ENCODE measurements at regions not wholly inside any gene's neighbourhood (a gene's known extent, or its start where the extent isn't known, plus 50 kb on each side); places are given as distances from the start of the nearest gene placed in this dataset.

- H3K27me3 Mint-ChIP-seq (ENCODE audit: low read depth), result peaks cover 3% of the 10 kb centered on the region
- peaks cover 8% of the 10 kb centered on the region for H3K9me3 Mint-ChIP-seq
- TF ChIP-seq, protein P1, sequence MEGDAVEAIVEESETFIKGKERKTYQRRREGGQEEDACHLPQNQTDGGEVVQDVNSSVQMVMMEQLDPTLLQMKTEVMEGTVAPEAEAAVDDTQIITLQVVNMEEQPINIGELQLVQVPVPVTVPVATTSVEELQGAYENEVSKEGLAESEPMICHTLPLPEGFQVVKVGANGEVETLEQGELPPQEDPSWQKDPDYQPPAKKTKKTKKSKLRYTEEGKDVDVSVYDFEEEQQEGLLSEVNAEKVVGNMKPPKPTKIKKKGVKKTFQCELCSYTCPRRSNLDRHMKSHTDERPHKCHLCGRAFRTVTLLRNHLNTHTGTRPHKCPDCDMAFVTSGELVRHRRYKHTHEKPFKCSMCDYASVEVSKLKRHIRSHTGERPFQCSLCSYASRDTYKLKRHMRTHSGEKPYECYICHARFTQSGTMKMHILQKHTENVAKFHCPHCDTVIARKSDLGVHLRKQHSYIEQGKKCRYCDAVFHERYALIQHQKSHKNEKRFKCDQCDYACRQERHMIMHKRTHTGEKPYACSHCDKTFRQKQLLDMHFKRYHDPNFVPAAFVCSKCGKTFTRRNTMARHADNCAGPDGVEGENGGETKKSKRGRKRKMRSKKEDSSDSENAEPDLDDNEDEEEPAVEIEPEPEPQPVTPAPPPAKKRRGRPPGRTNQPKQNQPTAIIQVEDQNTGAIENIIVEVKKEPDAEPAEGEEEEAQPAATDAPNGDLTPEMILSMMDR (conservative IDR thresholded peaks at IDR 0.05), result no peak
- H3K36me3 Mint-ChIP-seq (ENCODE audit: low read depth), result peaks cover 3% of the 10 kb centered on the region
- no peak overlapping the region for H3K27ac Mint-ChIP-seq (ENCODE audit: unreplicated experiment)
- H3K4me3 Mint-ChIP-seq, result no peak overlapping the region
- no peak for DNase-seq (ENCODE audit: low read depth, low spot score)
- H3K4me1 Mint-ChIP-seq, result no peaks in the 10 kb centered on the region
These were observed 334.8 kb downstream of the DRD1 start for GRCh38 chr5:175109058-175109755.

- no peak overlapping the region for H3K27ac Mint-ChIP-seq (ENCODE audit: unreplicated experiment)
- TF ChIP-seq, protein P1 (conservative IDR thresholded peaks at IDR 0.05), result no peak
- peaks cover 11% of the 10 kb centered on the region for H3K27me3 Mint-ChIP-seq (ENCODE audit: low read depth)
- H3K4me3 Mint-ChIP-seq, result no peak overlapping the region
- peaks cover 3% of the 10 kb centered on the region for H3K36me3 Mint-ChIP-seq (ENCODE audit: low read depth)
- no peak for DNase-seq (ENCODE audit: low read depth, low spot score)
- H3K9me3 Mint-ChIP-seq, result peaks cover 8% of the 10 kb centered on the region
- no peaks in the 10 kb centered on the region for H3K4me1 Mint-ChIP-seq
These were observed 336.1 kb downstream of the DRD1 start for GRCh38 chr5:175107865-175108264.

- TF ChIP-seq, protein P1 (conservative IDR thresholded peaks at IDR 0.05), result no peak
- no peaks in the 10 kb centered on the region for H3K4me1 Mint-ChIP-seq
- H3K27me3 Mint-ChIP-seq (ENCODE audit: low read depth), result peaks cover 15% of the 10 kb centered on the region
- H3K9me3 Mint-ChIP-seq, result peaks cover 11% of the 10 kb centered on the region
- peak overlapping the region; percentile 13 for H3K27ac Mint-ChIP-seq (ENCODE audit: unreplicated experiment)
- H3K36me3 Mint-ChIP-seq (ENCODE audit: low read depth), result peaks cover 3% of the 10 kb centered on the region
- no peak for DNase-seq (ENCODE audit: low read depth, low spot score)
- H3K4me3 Mint-ChIP-seq, result no peak overlapping the region
These were observed 336.9 kb downstream of the DRD1 start for GRCh38 chr5:175107028-175107588.

DNA sequence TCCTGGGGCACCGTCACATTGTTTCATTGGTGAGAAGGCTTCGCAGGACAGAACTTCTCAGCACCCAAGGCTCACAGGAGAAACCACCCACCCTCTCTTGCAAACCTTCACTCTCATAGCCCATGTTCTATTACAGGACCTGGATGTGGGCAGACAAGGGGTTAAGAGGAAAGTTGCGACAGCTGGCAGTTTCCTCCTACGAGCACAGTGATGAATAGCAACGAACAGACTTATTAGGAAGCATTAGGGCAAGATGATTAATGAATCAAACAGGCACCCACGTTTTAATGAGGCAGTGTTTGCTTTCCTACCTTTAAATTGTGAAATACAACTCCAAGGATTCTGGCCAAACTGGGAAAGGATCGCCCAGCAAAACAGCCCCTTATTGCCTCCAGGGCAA, 339.3 kb downstream of the DRD1 start:
- Mint-ChIP-seq H3K27me3 (ENCODE audit: low read depth) (peaks cover 15% of the 10 kb centered on the region), H3K4me3 (no peak overlapping the region), H3K27ac (ENCODE audit: unreplicated experiment) (no peak overlapping the region), H3K36me3 (ENCODE audit: low read depth) (peaks cover 3% of the 10 kb centered on the region), H3K4me1 (no peaks in the 10 kb centered on the region), H3K9me3 (peaks cover 10% of the 10 kb centered on the region)
- TF ChIP-seq, protein P1 (conservative IDR thresholded peaks at IDR 0.05), result no peak
- DNase-seq (ENCODE audit: low read depth, low spot score), result no peak

DNA sequence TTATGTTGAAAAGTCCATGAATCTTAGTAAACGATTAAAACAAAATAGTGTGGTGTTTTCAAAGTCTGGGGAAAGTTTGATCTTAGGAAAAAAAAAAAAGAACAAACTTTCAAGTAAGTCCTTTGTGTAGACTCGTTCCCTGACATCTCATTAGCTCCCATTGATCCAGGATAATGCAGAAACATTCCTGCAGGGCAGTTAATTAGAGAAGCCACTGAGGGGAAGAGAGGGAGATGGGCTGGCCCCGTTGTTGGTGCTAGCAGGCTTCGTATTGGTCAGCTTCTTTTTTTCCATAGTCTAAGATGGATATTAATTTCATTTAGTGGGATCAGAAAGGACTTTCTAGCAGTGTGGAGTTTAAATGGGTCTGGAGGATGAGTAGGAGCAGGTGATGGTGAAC, 340.2 kb downstream of the DRD1 start:
- Mint-ChIP-seq H3K9me3 (peaks cover 10% of the 10 kb centered on the region), H3K27me3 (ENCODE audit: low read depth) (peaks cover 15% of the 10 kb centered on the region), H3K4me3 (no peak overlapping the region), H3K36me3 (ENCODE audit: low read depth) (no peaks in the 10 kb centered on the region), H3K4me1 (no peaks in the 10 kb centered on the region), H3K27ac (ENCODE audit: unreplicated experiment) (no peak overlapping the region)
- TF ChIP-seq, protein P1 (conservative IDR thresholded peaks at IDR 0.05), result no peak
- DNase-seq (ENCODE audit: low read depth, low spot score), result no peak

All from neural crest cell (in vitro differentiated cells).